H1 (cell line): ENCODE measurements at regions not wholly inside any gene's neighbourhood (a gene's known extent, or its start where the extent isn't known, plus 50 kb on each side); places are given as distances from the start of the nearest gene placed in this dataset.

Experiments
- CTCF ChIA-PET: fragments of 300-600 bp; sonication (Branson Sonifier 250); formaldehyde crosslinking; loops from one replicate; lab custom pipeline; 2021; ENCODE audit not compliant: partially characterized antibody; lab: Charles Lee
- POLR2A ChIA-PET: fragments of 300-600 bp; sonication (Branson Sonifier 250); formaldehyde crosslinking; loops from one replicate; lab custom pipeline; 2021; ENCODE audit warnings: inconsistent platforms; ENCODE audit not compliant: partially characterized antibody; lab: Charles Lee
- DNase-seq, 2 experiments: peaks; one replicate each; pipeline versions ENCODE4 v3.0.0 to v3.0.0-alpha.2; 2010 to 2022; ENCODE audit warnings: low spot score in 2 of 2, low read depth in 1 of 2, mixed read lengths in 1 of 2
- FAIRE-seq: peaks from 2 replicates; lab custom pipeline; 2011; peaks lifted over from hg19 to GRCh38; lab: Jason Lieb, UNC
- H2AFZ ChIP-seq: 2 replicates; pipeline ENCODE4 v1.8.1; 2012; ENCODE audit warnings: low read length, inconsistent platforms
- H2AK5ac ChIP-seq: 2 replicates; pipeline ENCODE4 v1.6.1; 2013; ENCODE audit warnings: low read depth, low read length
- H2BK120ac ChIP-seq: replicated peaks from 2 replicates; pipeline ENCODE3; 2013; ENCODE audit warnings: low read depth, low read length, inconsistent platforms
- H2BK12ac ChIP-seq: 2 replicates; pipeline ENCODE4 v1.6.1; 2013; ENCODE audit warnings: low read depth, low read length
- H2BK15ac ChIP-seq: 2 replicates; pipeline ENCODE4 v1.6.1; 2013; ENCODE audit warnings: low read length
- H2BK20ac ChIP-seq: 2 replicates; pipeline ENCODE4 v1.6.1; 2013; ENCODE audit warnings: low read length
- H2BK5ac ChIP-seq: 2 replicates; pipeline ENCODE4 v1.6.1; 2013; ENCODE audit warnings: low read depth, low read length
- H3K14ac ChIP-seq: 2 replicates; pipeline ENCODE4 v1.6.1; 2013; ENCODE audit warnings: inconsistent platforms; ENCODE audit not compliant: insufficient read length
- H3K18ac ChIP-seq: 2 replicates; pipeline ENCODE4 v1.6.1; 2013; ENCODE audit warnings: low read length; ENCODE audit errors: extremely low read depth
- H3K23ac ChIP-seq: 2 replicates; pipeline ENCODE4 v1.6.1; 2013; ENCODE audit warnings: inconsistent platforms; ENCODE audit not compliant: insufficient read length
- H3K23me2 ChIP-seq: 2 replicates; pipeline ENCODE4 v1.6.1; 2013; ENCODE audit warnings: low read depth, low read length
- H3K27ac ChIP-seq: 2 replicates; pipeline ENCODE4 v1.6.1; 2011; ENCODE audit warnings: low read depth, low read length, inconsistent platforms
- H3K27me3 ChIP-seq, 4 experiments: replicated peaks in 1 of 4; 1 replicate in 1 of 4; 2 replicates in 3 of 4; pipeline versions ENCODE4 v1.6.1 to v1.8.1; 2011 to 2013; ENCODE audit warnings: low read length in 3 of 4, mild to moderate bottlenecking in 3 of 4, inconsistent platforms in 2 of 4, mixed read lengths in 2 of 4, moderate library complexity in 1 of 4; ENCODE audit not compliant: control insufficient read depth in 3 of 4, insufficient read depth in 3 of 4; ENCODE audit errors: extremely low read depth in 1 of 4
- H3K36me3 ChIP-seq, 4 experiments: 2 replicates each; pipeline versions ENCODE4 v1.6.1 to v1.8.1; 2011 to 2013; ENCODE audit warnings: mild to moderate bottlenecking in 4 of 4, low read length in 3 of 4, moderate library complexity in 2 of 4, control low read depth in 1 of 4, inconsistent platforms in 1 of 4; ENCODE audit not compliant: insufficient read depth in 4 of 4, control insufficient read depth in 2 of 4
- H3K4ac ChIP-seq: replicated peaks from 2 replicates; pipeline ENCODE3; 2013; ENCODE audit warnings: low read length, low read depth, mixed read lengths, inconsistent platforms; ENCODE audit not compliant: insufficient read length
- H3K4me1 ChIP-seq, 4 experiments: replicated peaks in 1 of 4; 1 replicate in 1 of 4; 2 replicates in 3 of 4; pipeline versions ENCODE4 v1.6.1 to v1.8.1; 2011 to 2013; ENCODE audit warnings: low read length in 3 of 4, inconsistent platforms in 2 of 4, mixed read lengths in 1 of 4; ENCODE audit not compliant: insufficient read depth in 4 of 4, control insufficient read depth in 3 of 4
- H3K4me2 ChIP-seq, 2 experiments: 2 replicates each; pipeline versions ENCODE4 v1.6.1 to v1.8.1; 2011 to 2013; ENCODE audit warnings: low read depth in 2 of 2, low read length in 2 of 2, control low read depth in 1 of 2, inconsistent platforms in 1 of 2, mild to moderate bottlenecking in 1 of 2; ENCODE audit not compliant: insufficient read depth in 1 of 2
- H3K4me3 ChIP-seq, 4 experiments: fragments of 200-600, 300-600 bp in 1 of 4; sonication (generic), shearing (Covaris generic), sonication (Bioruptor Twin) in 1 of 4; 2 replicates each; pipeline versions ENCODE4 v1.5.1 to v1.8.1; 2011 to 2016; ENCODE audit warnings: low read length in 4 of 4, low read depth in 3 of 4, control low read depth in 2 of 4, inconsistent platforms in 2 of 4, mild to moderate bottlenecking in 2 of 4, mixed read lengths in 1 of 4, moderate library complexity in 1 of 4; ENCODE audit not compliant: insufficient read depth in 2 of 4; ENCODE audit errors: extremely low read depth in 1 of 4
- H3K56ac ChIP-seq: replicated peaks from 2 replicates; pipeline ENCODE3; 2013; ENCODE audit warnings: low read depth, mild to moderate bottlenecking, mixed read lengths, low read length, inconsistent platforms; ENCODE audit not compliant: insufficient read length
- H3K79me1 ChIP-seq: 2 replicates; pipeline ENCODE4 v1.6.1; 2013; ENCODE audit warnings: low read depth, low read length, control low read depth
- H3K79me2 ChIP-seq, 2 experiments: 2 replicates each; pipeline versions ENCODE4 v1.6.1 to v1.8.1; 2012 to 2013; ENCODE audit warnings: low read length in 2 of 2, mild to moderate bottlenecking in 2 of 2, inconsistent platforms in 1 of 2; ENCODE audit not compliant: insufficient read depth in 2 of 2, control insufficient read depth in 1 of 2
- H3K9ac ChIP-seq, 4 experiments: replicated peaks in 1 of 4; 1 replicate in 1 of 4; 2 replicates in 3 of 4; pipeline versions ENCODE4 v1.6.1 to v1.8.1; 2011 to 2013; ENCODE audit warnings: low read depth in 3 of 4, low read length in 3 of 4, control low read depth in 2 of 4, mild to moderate bottlenecking in 2 of 4, moderate library complexity in 2 of 4, inconsistent platforms in 1 of 4; ENCODE audit errors: extremely low read depth in 1 of 4
- H3K9me3 ChIP-seq, 2 experiments: 2 replicates each; pipeline versions ENCODE4 v1.6.1 to v1.8.1; 2012 to 2013; ENCODE audit warnings: mild to moderate bottlenecking in 2 of 2, moderate library complexity in 2 of 2, control low read depth in 1 of 2, inconsistent platforms in 1 of 2, low read depth in 1 of 2, low read length in 1 of 2, mixed read lengths in 1 of 2; ENCODE audit not compliant: insufficient read depth in 2 of 2
- H4K20me1 ChIP-seq, 2 experiments: replicated peaks in 1 of 2; 2 replicates each; pipeline versions ENCODE3 to v1.8.1; 2011 to 2013; ENCODE audit warnings: inconsistent platforms in 2 of 2, low read length in 2 of 2, mild to moderate bottlenecking in 1 of 2; ENCODE audit not compliant: insufficient read depth in 2 of 2, control insufficient read depth in 1 of 2
- H4K5ac ChIP-seq: 2 replicates; pipeline ENCODE4 v1.6.1; 2013; ENCODE audit warnings: low read length, low read depth, mixed read lengths, inconsistent platforms; ENCODE audit not compliant: insufficient read length
- H4K8ac ChIP-seq: 2 replicates; pipeline ENCODE4 v1.8.0; 2013; ENCODE audit warnings: mild to moderate bottlenecking, moderate library complexity, low read length, inconsistent platforms; ENCODE audit not compliant: insufficient read depth; ENCODE audit errors: extremely low read depth
- H4K91ac ChIP-seq: replicated peaks from 2 replicates; pipeline ENCODE3; 2013; ENCODE audit warnings: low read length, mixed read lengths, inconsistent platforms; ENCODE audit not compliant: insufficient read length
- BACH1 ChIP-seq: IDR thresholded peaks from 2 replicates; pipeline ENCODE4 v1.6.1; 2012; ENCODE audit warnings: low read length, improper control_type of control experiment
- CBX5 ChIP-seq: fragments of 300-800, 300-1000 bp; sonication (generic); IDR thresholded peaks from 2 replicates; pipeline ENCODE4 v1.7.1; 2016; ENCODE audit warnings: antibody characterized with exemption, low read length, low read depth
- TEAD4 ChIP-seq: IDR thresholded peaks from 2 replicates; pipeline ENCODE4 v1.6.1; 2012; ENCODE audit warnings: low read depth, low read length, inconsistent platforms, mixed read lengths
- WGBS, 2 experiments: shearing (Covaris generic) in 1 of 2; methylation state at CpG; one replicate each; pipeline versions ENCODE4 v1.1.6 to v1.1.7; 2013 to 2015; ENCODE audit warnings: low lambda C conversion rate in 2 of 2, mixed read lengths in 2 of 2, inconsistent platforms in 1 of 2, low coverage in 1 of 2, missing lambda C conversion rate in 1 of 2; ENCODE audit not compliant: insufficient replicate concordance in 2 of 2, insufficient coverage in 1 of 2, insufficient read length in 1 of 2; ENCODE audit errors: extremely low coverage in 1 of 2, missing lambda C conversion rate in 1 of 2; 5-methylcytosine and 5-hydroxymethylcytosine counted together

DNA sequence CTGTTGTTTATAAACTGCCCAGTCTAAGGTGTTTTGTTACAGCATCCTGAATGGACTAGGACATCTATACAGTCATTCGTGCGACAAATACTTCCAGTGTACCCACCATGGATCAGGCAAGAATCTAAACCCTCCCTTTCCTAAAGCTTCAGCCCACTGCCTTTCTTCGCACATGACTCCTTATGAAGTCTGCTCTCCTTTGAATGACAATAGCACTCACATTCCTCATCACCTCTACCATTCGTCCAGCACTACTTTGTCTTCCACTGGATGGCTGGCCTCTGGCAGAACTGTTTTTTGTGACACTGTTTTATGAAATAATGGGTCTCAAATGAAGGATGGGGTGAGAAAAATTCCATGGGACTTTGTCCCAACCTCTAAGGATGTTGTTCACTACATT, 89.8 kb upstream of the LIN7C start:
- no peaks in the 10 kb centered on the region for H3K36me3 ChIP-seq
- no peak overlapping the region for H3K4me2 ChIP-seq
- H3K56ac ChIP-seq, result no peak overlapping the region
- H3K9me3 ChIP-seq, result no peaks in the 10 kb centered on the region
- no peaks in the 10 kb centered on the region for H4K20me1 ChIP-seq
- no peak overlapping the region for H4K91ac ChIP-seq
- no peak overlapping the region for H2AFZ ChIP-seq
- H2BK5ac ChIP-seq, result no peak overlapping the region
- no peak overlapping the region for H3K23ac ChIP-seq
- 73% methylated on average over 4 of the region's 4 CpGs; no CpG with 5 or more reads in 1 of the 2 experiments for WGBS, 2 experiments
- H3K79me2 ChIP-seq, result no peaks in the 10 kb centered on the region
- H3K23me2 ChIP-seq, result no peaks in the 10 kb centered on the region
- H3K27me3 ChIP-seq, result peaks cover 0 to 2% (median 0%) of the 10 kb centered on the region in 4 experiments; a peak in 1 of 7 replicates
- H3K14ac ChIP-seq, result no peak overlapping the region
- H3K79me1 ChIP-seq, result no peaks in the 10 kb centered on the region
- CTCF ChIA-PET, result no interaction called here
- no peak overlapping the region for H3K27ac ChIP-seq
- H3K4me3 ChIP-seq, result no peak overlapping the region
- DNase-seq (no peak), FAIRE-seq (no peak)
- H2BK20ac ChIP-seq, result no peak overlapping the region
- no peak overlapping the region for H4K5ac ChIP-seq
- no peak overlapping the region for H2BK120ac ChIP-seq
- POLR2A ChIA-PET, result interaction anchor here (0.6 to 1.2 kb wide), 2 partner anchors 8 to 22 kb away, joined by 3 to 5 read pairs; no protein-coding TSS in a partner anchor
- no peak overlapping the region for H3K18ac ChIP-seq
- no peak overlapping the region for H3K4ac ChIP-seq
- no peak overlapping the region for H2BK15ac ChIP-seq
- H2BK12ac ChIP-seq, result no peak overlapping the region
- H2AK5ac ChIP-seq, result no peak overlapping the region
- peaks cover 0 to 5% (median 0%) of the 10 kb centered on the region in 4 experiments; a peak in 1 of 7 replicates for H3K4me1 ChIP-seq
- H4K8ac ChIP-seq, result no peak overlapping the region
- no peak overlapping the region for H3K9ac ChIP-seq
- TF ChIP-seq TEAD4, result 0 out of 2 replicates have a peak, but pooled peaks have one; percentile 55
- no peak for TF ChIP-seq BACH1
- no peak for TF ChIP-seq CBX5
